NCI-H1417 (cell line): ENCODE measurements at regions not wholly inside any gene's neighbourhood (a gene's known extent, or its start where the extent isn't known, plus 50 kb on each side); places are given as distances from the start of the nearest gene placed in this dataset.
"Not testable (repeated sequence)": the region's sequence is repeated elsewhere in the genome, so short reads cannot be mapped to it uniquely, and the experiment has no call there.

ENCODE experiments used
- DNase-seq, 3 experiments: peaks; one replicate each; lab custom pipeline; 2025; lab: John Stamatoyannopoulos, UW

- DNase-seq = peak in 1 of 3 experiments; percentile 26
Measured at GRCh38 chr9:82116556-82116955, 128.0 kb downstream of the SPATA31D1 start.

- peak in 1 of 3 experiments; percentile 47 for DNase-seq
Measured at GRCh38 chr9:82117026-82117811, 128.6 kb downstream of the SPATA31D1 start.

- DNase-seq = no peak
Measured at GRCh38 chr9:82122731-82123130, 134.2 kb downstream of the SPATA31D1 start.

- DNase-seq = no peak
Measured at GRCh38 chr9:82124090-82124489, 135.5 kb downstream of the SPATA31D1 start.

- DNase-seq = no peak
Measured at GRCh38 chr9:82126256-82126655, 137.7 kb downstream of the SPATA31D1 start.

GRCh38 chr9:82127465-82127864 lies 138.9 kb downstream of the SPATA31D1 start:
- DNase-seq = no peak

GRCh38 chr9:82128011-82128696 lies 139.6 kb downstream of the SPATA31D1 start:
- peak in 2 of 3 experiments; percentile 12 to 26 for DNase-seq

- DNase-seq = no peak
Measured at GRCh38 chr9:82129708-82130107, 141.1 kb downstream of the SPATA31D1 start.

- DNase-seq = no peak
Measured at GRCh38 chr9:82130331-82131042, 141.9 kb downstream of the SPATA31D1 start.

- no peak for DNase-seq
Measured at GRCh38 chr9:82131072-82131471, 142.5 kb downstream of the SPATA31D1 start.

- DNase-seq = no peak
Measured at GRCh38 chr9:82132024-82132423, 143.5 kb downstream of the SPATA31D1 start.

- DNase-seq = no peak
Measured at GRCh38 chr9:82134010-82134409, 145.4 kb downstream of the SPATA31D1 start.

- DNase-seq = no peak
Measured at GRCh38 chr9:82135106-82135505, 146.5 kb downstream of the SPATA31D1 start.

- DNase-seq = not testable (repeated sequence)
Measured at GRCh38 chr9:82138081-82138480, 149.5 kb downstream of the SPATA31D1 start.

- no peak for DNase-seq
Measured at GRCh38 chr9:82140471-82140870, 151.9 kb downstream of the SPATA31D1 start.

GRCh38 chr9:82144803-82145202 lies 156.2 kb downstream of the SPATA31D1 start:
- no peak for DNase-seq

- no peak for DNase-seq
Measured at GRCh38 chr9:82146677-82147076, 158.1 kb downstream of the SPATA31D1 start.

GRCh38 chr9:82147798-82148425 lies 159.3 kb downstream of the SPATA31D1 start:
- no peak for DNase-seq

GRCh38 chr9:82148426-82148810 lies 159.8 kb downstream of the SPATA31D1 start:
- no peak for DNase-seq

- peak; percentile 8 to 85 (median 60) for DNase-seq
Measured at GRCh38 chr9:82148901-82149461, 160.4 kb downstream of the SPATA31D1 start.

- DNase-seq = no peak
Measured at GRCh38 chr9:82149501-82149946, 161.0 kb downstream of the SPATA31D1 start.

- no peak for DNase-seq
Measured at GRCh38 chr9:82152181-82152580, 163.6 kb downstream of the SPATA31D1 start.
